HEK293 (cell line): ENCODE measurements at regions not wholly inside any gene's neighbourhood (a gene's known extent, or its start where the extent isn't known, plus 50 kb on each side); places are given as distances from the start of the nearest gene placed in this dataset.

Experiments used
- AEBP2 ChIP-seq: fragments of 450-650 bp; formaldehyde crosslinking; IDR thresholded peaks from 2 replicates; pipeline ENCODE4 v1.5.1; 2016; ENCODE audit warnings: missing biosample characterization, missing genetic modification characterization, borderline replicate concordance
- BCL6B ChIP-seq: fragments of 450-650 bp; formaldehyde crosslinking; IDR thresholded peaks from 2 replicates; pipeline ENCODE4 v1.5.1; 2017; ENCODE audit warnings: missing biosample characterization, missing genetic modification characterization
- CTCF ChIP-seq: fragments of 450-650 bp; formaldehyde crosslinking; IDR thresholded peaks from 2 replicates; pipeline ENCODE4 v1.5.1; 2016; ENCODE audit warnings: missing biosample characterization, missing genetic modification characterization
- GLIS1 ChIP-seq: fragments of 450-650 bp; formaldehyde crosslinking; IDR thresholded peaks from 2 replicates; pipeline ENCODE4 v1.5.1; 2016; ENCODE audit warnings: missing biosample characterization, missing genetic modification characterization
- PRDM10 ChIP-seq: fragments of 450-650 bp; formaldehyde crosslinking; IDR thresholded peaks from 2 replicates; pipeline ENCODE4 v1.5.1; 2016; ENCODE audit warnings: missing biosample characterization, missing genetic modification characterization
- ZBTB17 ChIP-seq: fragments of 450-650 bp; formaldehyde crosslinking; IDR thresholded peaks from 2 replicates; pipeline ENCODE4 v1.5.1; 2016; ENCODE audit warnings: missing biosample characterization, missing genetic modification characterization
- ZBTB21 ChIP-seq: fragments of 450-650 bp; formaldehyde crosslinking; IDR thresholded peaks from 2 replicates; pipeline ENCODE4 v1.5.1; 2017; ENCODE audit warnings: missing biosample characterization, missing genetic modification characterization
- ZBTB26 ChIP-seq: fragments of 450-650 bp; formaldehyde crosslinking; optimal IDR thresholded peaks from 2 replicates; pipeline ENCODE3; 2016; ENCODE audit warnings: missing biosample characterization, mild to moderate bottlenecking, missing genetic modification characterization
- ZBTB49 ChIP-seq: fragments of 450-650 bp; formaldehyde crosslinking; IDR thresholded peaks from 2 replicates; pipeline ENCODE4 v1.5.1; 2016; ENCODE audit warnings: missing biosample characterization, missing genetic modification characterization, low read depth
- ZNF248 ChIP-seq: fragments of 450-650 bp; formaldehyde crosslinking; IDR thresholded peaks from 2 replicates; pipeline ENCODE4 v1.5.1; 2017; ENCODE audit warnings: missing biosample characterization, missing genetic modification characterization
- ZNF473 ChIP-seq: fragments of 450-650 bp; formaldehyde crosslinking; IDR thresholded peaks from 2 replicates; pipeline ENCODE4 v1.5.1; 2017; ENCODE audit warnings: missing biosample characterization, missing genetic modification characterization
- ZNF707 ChIP-seq: fragments of 450-650 bp; formaldehyde crosslinking; IDR thresholded peaks from 2 replicates; pipeline ENCODE4 v1.5.1; 2016; ENCODE audit warnings: missing biosample characterization, missing genetic modification characterization
- ZNF785 ChIP-seq: fragments of 450-650 bp; formaldehyde crosslinking; IDR thresholded peaks from 2 replicates; pipeline ENCODE4 v1.5.1; 2016; ENCODE audit warnings: missing biosample characterization, missing genetic modification characterization
- ZSCAN4 ChIP-seq: fragments of 450-650 bp; formaldehyde crosslinking; IDR thresholded peaks from 2 replicates; pipeline ENCODE4 v1.5.1; 2017; ENCODE audit warnings: missing biosample characterization, missing genetic modification characterization

GRCh38 chr15:56839641-56840040, 78.8 kb upstream of the TCF12 start:
- TF ChIP-seq CTCF (tag by site-specific recombination): no peak
- no peak for TF ChIP-seq ZNF248
- no peak for TF ChIP-seq GLIS1 (tag by site-specific recombination)
- no peak for TF ChIP-seq ZBTB17 (tag by site-specific recombination)
- no peak for TF ChIP-seq ZBTB21 (tag by site-specific recombination)
- TF ChIP-seq BCL6B (tag by site-specific recombination): no peak
- TF ChIP-seq ZNF785 (tag by site-specific recombination): no peak
- no peak for TF ChIP-seq ZBTB49 (tag by site-specific recombination)
- no peak for TF ChIP-seq ZBTB26 (tag by site-specific recombination)
- no peak for TF ChIP-seq ZNF707
- no peak for TF ChIP-seq PRDM10
- no peak for TF ChIP-seq ZNF473 (tag by site-specific recombination)
- TF ChIP-seq AEBP2 (tag by site-specific recombination): no peak
- TF ChIP-seq ZSCAN4 (tag by site-specific recombination): no peak
